GM18870 (cell line): ENCODE measurements at regions not wholly inside any gene's neighbourhood (a gene's known extent, or its start where the extent isn't known, plus 50 kb on each side); places are given as distances from the start of the nearest gene placed in this dataset.
"Not testable (repeated sequence)": the region's sequence is repeated elsewhere in the genome, so short reads cannot be mapped to it uniquely, and the experiment has no call there.

Experiments
- ATAC-seq: cut with Tn5 transposase; IDR thresholded peaks from one replicate; pipeline ENCODE4 v1.9.1; 2021; ENCODE audit warnings: moderate library complexity; ENCODE audit not compliant: unreplicated experiment

- ATAC-seq = no peak
Observed at GRCh38 chr15:99481951-99482230, 83.9 kb upstream of the MEF2A start.

- ATAC-seq = no peak
Observed at GRCh38 chr15:99482993-99483392, 82.8 kb upstream of the MEF2A start.

- ATAC-seq = no peak
Observed at GRCh38 chr15:99485153-99485961, 80.4 kb upstream of the MEF2A start.

GRCh38 chr15:99485992-99486370 lies 79.8 kb upstream of the MEF2A start:
- ATAC-seq = no peak

GRCh38 chr15:99486371-99487336 lies 79.1 kb upstream of the MEF2A start:
- ATAC-seq = no peak

- ATAC-seq = no peak
Observed at GRCh38 chr15:99487337-99487730, 78.5 kb upstream of the MEF2A start.

GRCh38 chr15:99492275-99492674 lies 73.5 kb upstream of the MEF2A start:
- ATAC-seq = no peak

- no peak for ATAC-seq
Observed at GRCh38 chr15:99492716-99493115, 73.1 kb upstream of the MEF2A start.

GRCh38 chr15:99493461-99493860 lies 72.3 kb upstream of the MEF2A start:
- no peak for ATAC-seq

- not testable (repeated sequence) for ATAC-seq
Observed at GRCh38 chr15:99494536-99495233, 71.1 kb upstream of the MEF2A start.

GRCh38 chr15:99495430-99496301 lies 70.1 kb upstream of the MEF2A start:
- ATAC-seq = no peak

- no peak for ATAC-seq
Observed at GRCh38 chr15:99496302-99496629, 69.5 kb upstream of the MEF2A start.

GRCh38 chr15:99502182-99502581 lies 63.6 kb upstream of the MEF2A start:
- ATAC-seq = peak; percentile 72

- ATAC-seq = no peak
Observed at GRCh38 chr15:99502661-99503060, 63.1 kb upstream of the MEF2A start.

- no peak for ATAC-seq
Observed at GRCh38 chr15:99503411-99503810, 62.4 kb upstream of the MEF2A start.

GRCh38 chr15:99504071-99504822 lies 61.5 kb upstream of the MEF2A start:
- no peak for ATAC-seq

- ATAC-seq = peak; percentile 42
Observed at GRCh38 chr15:99504823-99505551, 60.8 kb upstream of the MEF2A start.

GRCh38 chr15:99506399-99506798 lies 59.4 kb upstream of the MEF2A start:
- ATAC-seq = no peak

GRCh38 chr15:99507016-99507503 lies 58.7 kb upstream of the MEF2A start:
- ATAC-seq = no peak
